Gastrocnemius medialis (tissue), 4 donors: ENCODE measurements at regions not wholly inside any gene's neighbourhood (a gene's known extent, or its start where the extent isn't known, plus 50 kb on each side); places are given as distances from the start of the nearest gene placed in this dataset.

Experiments
- ATAC-seq, 2 donors: fragments of 150-250 bp; one replicate each; pipeline ENCODE4 v1.9.1; 2016
- DNase-seq, 2 donors: peaks; one replicate each; pipeline ENCODE4 v3.0.0-alpha.2; 2019
- H3K27ac ChIP-seq, 4 donors: fragments of 200-600 bp; sonication (generic); 1 replicate in 1 of 4; 2 replicates in 3 of 4; pipeline ENCODE4 v1.5.1; 2016 to 2018; ENCODE audit warnings: mild to moderate bottlenecking in 2 of 4, moderate library complexity in 1 of 4
- H3K27me3 ChIP-seq, 3 donors: fragments of 200-600 bp; sonication (generic) in 2 of 3; 1 replicate in 1 of 3; 2 replicates in 2 of 3; pipeline versions ENCODE4 v1.5.1 to v1.6.0; 2016 to 2019; ENCODE audit warnings: mild to moderate bottlenecking in 1 of 3, moderate library complexity in 1 of 3
- H3K36me3 ChIP-seq, 2 donors: fragments of 200-600 bp; sonication (generic) in 1 of 2; one replicate each; pipeline ENCODE4 v1.5.1; 2017 to 2018
- H3K4me1 ChIP-seq, 2 donors: fragments of 200-600 bp; sonication (generic) in 1 of 2; one replicate each; pipeline ENCODE4 v1.5.1; 2016 to 2017; ENCODE audit warnings: mild to moderate bottlenecking in 2 of 2
- H3K4me3 ChIP-seq, 4 donors: fragments of 200-600 bp; sonication (generic) in 3 of 4; 1 replicate in 1 of 4; 2 replicates in 3 of 4; pipeline ENCODE4 v1.5.1; 2016 to 2019; ENCODE audit warnings: mild to moderate bottlenecking in 2 of 4
- H3K9me3 ChIP-seq, 3 donors: fragments of 200-600 bp; sonication (generic) in 2 of 3; 1 replicate in 1 of 3; 2 replicates in 2 of 3; pipeline ENCODE4 v1.5.1; 2016 to 2019
- POLR2A ChIP-seq, 2 donors: fragments of 450-650 bp; IDR thresholded peaks; one replicate each; pipeline ENCODE4 v1.6.1; 2017; ENCODE audit warnings: antibody characterized with exemption in 2 of 2, mild to moderate bottlenecking in 2 of 2, moderate library complexity in 2 of 2
- in situ Hi-C, 4 donors: fragments of 200-750 bp; cut with MboI; loops; one replicate each; pipeline versions ENCODE4 v1.15.0 to v1.8.0; 2017; ENCODE audit warnings: low sequenced_read_pairs in 4 of 4
- intact Hi-C: fragments of 100-400 bp; cut with DNase I; formaldehyde crosslinking; loops from one replicate; pipeline ENCODE4 v1.15.1; 2023; ENCODE audit warnings: low total_unique reads
- TF ChIP-seq, protein P1 (sequence below), 5 experiments: fragments of 450-650 bp in 3 of 5; fragments of 200-600 bp in 2 of 5; sonication (generic) in 2 of 5; IDR thresholded peaks in 4 of 5; conservative IDR thresholded peaks in 1 of 5; 1 replicate in 4 of 5; 2 replicates in 1 of 5; pipeline ENCODE4 v1.5.1; 2016 to 2019; ENCODE audit warnings: antibody characterized with exemption in 5 of 5, mild to moderate bottlenecking in 3 of 5, moderate library complexity in 3 of 5

DNA sequence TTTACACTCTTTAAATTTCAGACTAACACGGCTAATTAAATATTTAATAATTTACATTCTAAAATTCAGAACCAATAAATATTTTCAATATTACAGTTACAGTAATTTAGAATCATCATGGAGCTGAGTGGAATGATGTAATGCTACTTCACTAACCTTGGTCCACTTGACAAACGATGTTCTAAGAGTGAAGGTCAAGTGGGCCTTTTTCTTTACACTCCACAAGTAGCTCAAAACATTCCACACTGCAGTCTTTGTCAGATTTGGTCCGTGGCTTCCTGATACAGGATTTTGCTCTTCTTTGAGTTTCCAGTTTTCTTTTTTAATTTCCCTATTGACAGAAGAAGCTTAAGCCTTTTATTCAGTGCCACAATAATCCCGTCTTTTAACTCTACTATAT lies 164.6 kb upstream of the NRIP1 start:
- no peak for DNase-seq
- in situ Hi-C loops (no loop called here), intact Hi-C loops (no loop called here)
- Histone ChIP-seq H3K4me3 (no peak overlapping the region), H3K27me3 (no peaks in the 10 kb centered on the region), H3K27ac (no peak overlapping the region), H3K4me1 (no peaks in the 10 kb centered on the region), H3K9me3 (no peaks in the 10 kb centered on the region), H3K36me3 (no peaks in the 10 kb centered on the region)
- TF ChIP-seq, protein P1, sequence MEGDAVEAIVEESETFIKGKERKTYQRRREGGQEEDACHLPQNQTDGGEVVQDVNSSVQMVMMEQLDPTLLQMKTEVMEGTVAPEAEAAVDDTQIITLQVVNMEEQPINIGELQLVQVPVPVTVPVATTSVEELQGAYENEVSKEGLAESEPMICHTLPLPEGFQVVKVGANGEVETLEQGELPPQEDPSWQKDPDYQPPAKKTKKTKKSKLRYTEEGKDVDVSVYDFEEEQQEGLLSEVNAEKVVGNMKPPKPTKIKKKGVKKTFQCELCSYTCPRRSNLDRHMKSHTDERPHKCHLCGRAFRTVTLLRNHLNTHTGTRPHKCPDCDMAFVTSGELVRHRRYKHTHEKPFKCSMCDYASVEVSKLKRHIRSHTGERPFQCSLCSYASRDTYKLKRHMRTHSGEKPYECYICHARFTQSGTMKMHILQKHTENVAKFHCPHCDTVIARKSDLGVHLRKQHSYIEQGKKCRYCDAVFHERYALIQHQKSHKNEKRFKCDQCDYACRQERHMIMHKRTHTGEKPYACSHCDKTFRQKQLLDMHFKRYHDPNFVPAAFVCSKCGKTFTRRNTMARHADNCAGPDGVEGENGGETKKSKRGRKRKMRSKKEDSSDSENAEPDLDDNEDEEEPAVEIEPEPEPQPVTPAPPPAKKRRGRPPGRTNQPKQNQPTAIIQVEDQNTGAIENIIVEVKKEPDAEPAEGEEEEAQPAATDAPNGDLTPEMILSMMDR (IDR thresholded peaks at IDR 0.05 in 4 of 5, conservative IDR thresholded peaks at IDR 0.05 in 1 of 5) = no peak
- TF ChIP-seq POLR2A (IDR thresholded peaks at IDR 0.05) = no peak
- no peak for ATAC-seq

DNA sequence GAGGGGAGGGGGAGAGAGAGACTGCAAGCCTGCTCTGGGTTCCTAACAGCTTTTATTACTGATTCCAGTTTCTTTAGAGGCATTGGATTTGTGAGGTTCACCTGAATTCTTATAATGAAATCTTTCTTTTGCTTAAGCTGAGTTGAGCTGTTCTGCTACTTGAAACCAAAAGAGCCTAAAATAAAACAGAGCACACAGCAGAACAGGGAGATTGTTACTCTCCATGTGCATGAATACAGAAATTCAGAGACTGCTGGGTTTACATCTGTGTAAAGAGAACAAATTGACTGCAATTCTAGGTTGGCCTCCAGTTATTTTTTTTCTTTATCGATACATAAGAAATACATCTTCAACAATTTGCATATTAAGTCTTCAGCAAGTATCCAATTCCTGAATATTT lies 168.8 kb upstream of the NRIP1 start:
- Histone ChIP-seq H3K36me3 (no peaks in the 10 kb centered on the region), H3K4me1 (no peaks in the 10 kb centered on the region), H3K9me3 (no peaks in the 10 kb centered on the region), H3K27me3 (no peaks in the 10 kb centered on the region), H3K4me3 (no peak overlapping the region), H3K27ac (no peak overlapping the region)
- TF ChIP-seq, protein P1 (IDR thresholded peaks at IDR 0.05 in 4 of 5, conservative IDR thresholded peaks at IDR 0.05 in 1 of 5) = no peak
- TF ChIP-seq POLR2A (IDR thresholded peaks at IDR 0.05) = no peak
- ATAC-seq (no peak), DNase-seq (no peak)
- intact Hi-C loops = no loop called here
- in situ Hi-C loops = no loop called here

DNA sequence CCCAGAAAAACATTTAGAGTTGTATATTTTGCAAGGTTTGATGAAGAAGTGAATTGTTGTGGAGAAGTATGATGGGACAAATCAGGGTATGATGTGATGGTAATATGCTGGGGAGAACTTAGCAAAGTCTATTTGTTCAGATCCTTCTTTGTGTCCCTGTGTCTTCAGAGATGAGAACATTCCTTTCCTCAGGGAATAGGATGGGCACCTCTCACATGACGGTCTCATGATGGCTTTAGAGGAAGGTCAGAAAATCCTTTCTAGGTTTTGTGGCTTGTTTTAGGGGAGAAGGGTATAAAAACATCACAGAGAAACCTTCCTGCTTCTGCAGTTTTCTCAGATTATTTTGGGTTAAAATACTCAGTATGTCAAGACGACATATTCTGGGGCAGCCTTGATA lies 171.3 kb upstream of the NRIP1 start:
- H3K27ac ChIP-seq = no peak overlapping the region
- TF ChIP-seq, protein P1 (IDR thresholded peaks at IDR 0.05 in 4 of 5, conservative IDR thresholded peaks at IDR 0.05 in 1 of 5) = no peak
- TF ChIP-seq POLR2A (IDR thresholded peaks at IDR 0.05) = no peak
- no peaks in the 10 kb centered on the region for H3K4me1 ChIP-seq
- H3K9me3 ChIP-seq = no peaks in the 10 kb centered on the region
- no peak overlapping the region for H3K4me3 ChIP-seq
- H3K27me3 ChIP-seq = no peaks in the 10 kb centered on the region
- ATAC-seq (no peak), DNase-seq (no peak)
- in situ Hi-C loops = no loop called here
- intact Hi-C loops = no loop called here
- H3K36me3 ChIP-seq = no peaks in the 10 kb centered on the region

DNA sequence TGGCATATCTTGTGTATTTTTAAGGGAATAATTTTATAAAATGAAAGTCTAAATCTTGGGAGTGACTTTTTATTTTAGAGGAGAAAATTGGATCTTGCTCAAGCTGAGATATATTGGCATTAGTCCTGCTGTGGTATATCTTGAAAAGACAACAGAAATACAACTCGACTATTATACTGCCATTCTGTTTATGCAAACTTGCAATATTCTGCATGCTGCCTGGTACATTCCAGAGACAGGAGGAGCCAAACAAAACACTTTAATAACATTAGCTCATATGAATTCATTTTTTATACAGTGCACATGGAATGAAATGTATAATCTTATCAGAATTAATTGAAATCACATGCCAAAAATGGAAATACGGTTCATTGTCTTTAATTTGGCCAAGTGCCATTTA lies 176.0 kb upstream of the NRIP1 start:
- intact Hi-C loops = no loop called here
- Histone ChIP-seq H3K27ac (no peak overlapping the region), H3K4me1 (no peaks in the 10 kb centered on the region), H3K27me3 (no peaks in the 10 kb centered on the region), H3K36me3 (no peaks in the 10 kb centered on the region), H3K9me3 (no peaks in the 10 kb centered on the region), H3K4me3 (no peak overlapping the region)
- no peak for TF ChIP-seq POLR2A (IDR thresholded peaks at IDR 0.05)
- TF ChIP-seq, protein P1 (IDR thresholded peaks at IDR 0.05 in 4 of 5, conservative IDR thresholded peaks at IDR 0.05 in 1 of 5) = no peak
- in situ Hi-C loops = no loop called here
- ATAC-seq (no peak), DNase-seq (no peak)

DNA sequence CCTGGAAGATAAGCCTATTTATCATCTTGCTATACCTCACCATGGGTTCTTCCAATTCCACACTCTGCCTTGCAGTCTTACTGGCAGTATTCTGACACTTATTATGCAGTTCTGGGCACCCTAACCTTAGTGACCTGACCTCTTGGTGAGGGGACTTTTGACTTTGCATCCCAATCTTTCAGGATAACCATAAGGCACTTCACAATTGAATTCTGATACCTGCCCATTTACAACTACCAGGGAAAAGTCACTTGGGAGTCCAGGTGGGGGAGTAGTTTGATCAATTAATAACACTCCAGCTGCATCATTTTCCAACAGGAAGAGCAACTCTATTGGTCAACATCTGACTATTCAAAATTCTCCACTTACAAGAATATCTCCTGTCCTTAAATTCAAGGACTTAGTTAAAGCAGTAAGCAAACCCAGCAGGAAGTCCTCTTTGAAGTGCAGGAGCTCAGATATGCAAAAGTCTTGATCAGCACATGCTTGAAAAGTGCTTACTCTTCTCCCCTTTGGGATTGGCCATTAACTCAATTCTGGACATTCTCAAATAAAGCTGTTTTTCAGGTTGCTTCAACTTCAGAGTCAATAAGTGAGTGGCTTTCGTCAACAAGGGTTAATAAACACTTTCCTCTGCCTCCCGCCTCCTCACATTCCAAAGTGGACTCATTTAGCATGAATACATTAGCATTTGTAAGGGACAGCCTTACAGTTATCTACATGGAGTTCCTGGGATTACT lies 177.4 kb upstream of the NRIP1 start:
- no peaks in the 10 kb centered on the region for H3K9me3 ChIP-seq
- ATAC-seq (no peak), DNase-seq (no peak)
- intact Hi-C loops = no loop called here
- no peaks in the 10 kb centered on the region for H3K27me3 ChIP-seq
- in situ Hi-C loops = no loop called here
- H3K27ac ChIP-seq = no peak overlapping the region
- no peak overlapping the region for H3K4me3 ChIP-seq
- H3K4me1 ChIP-seq = no peaks in the 10 kb centered on the region
- no peak for TF ChIP-seq POLR2A (IDR thresholded peaks at IDR 0.05)
- TF ChIP-seq, protein P1 (IDR thresholded peaks at IDR 0.05 in 4 of 5, conservative IDR thresholded peaks at IDR 0.05 in 1 of 5) = no peak
- no peaks in the 10 kb centered on the region for H3K36me3 ChIP-seq
